Neural progenitor cell (in vitro differentiated cells): ENCODE measurements at regions not wholly inside any gene's neighbourhood (a gene's known extent, or its start where the extent isn't known, plus 50 kb on each side); places are given as distances from the start of the nearest gene placed in this dataset.
A peak's percentile ranks its signal among the peaks of the same experiment; 100 is the strongest.
"Not testable (repeated sequence)": the region's sequence is repeated elsewhere in the genome, so short reads cannot be mapped to it uniquely, and the experiment has no call there.

Experiments used
- DNase-seq: peaks from one replicate; pipeline ENCODE4 v3.0.0-alpha.2; 2016; ENCODE audit warnings: low spot score
- H2AFZ ChIP-seq: fragments of 200-600 bp; sonication (generic); replicated peaks from 2 replicates; pipeline ENCODE4 v1.6.1; 2016; ENCODE audit warnings: antibody characterized with exemption
- H3F3A ChIP-seq: fragments of 200-600 bp; sonication (generic); 2 replicates; pipeline ENCODE4 v1.6.1; 2016; ENCODE audit warnings: antibody characterized with exemption, low read depth
- H3K27ac ChIP-seq: fragments of 200-600 bp; sonication (generic); 2 replicates; pipeline ENCODE4 v1.5.1; 2016; ENCODE audit warnings: mild to moderate bottlenecking
- H3K27me3 ChIP-seq: fragments of 200-600 bp; sonication (generic); 2 replicates; pipeline ENCODE4 v1.6.1; 2016; ENCODE audit warnings: mild to moderate bottlenecking, moderate library complexity
- H3K36me3 ChIP-seq: fragments of 200-600 bp; sonication (generic); 2 replicates; pipeline ENCODE4 v1.5.1; 2016
- H3K4me1 ChIP-seq: fragments of 200-600 bp; sonication (generic); 2 replicates; pipeline ENCODE4 v1.6.1; 2016; ENCODE audit warnings: mixed run types
- H3K4me2 ChIP-seq: fragments of 200-600 bp; sonication (generic); 2 replicates; pipeline ENCODE4 v1.6.1; 2016
- H3K4me3 ChIP-seq: fragments of 200-600 bp; sonication (generic); 2 replicates; pipeline ENCODE4 v1.5.1; 2016
- H3K79me2 ChIP-seq: fragments of 200-600 bp; sonication (generic); 2 replicates; pipeline ENCODE4 v1.6.1; 2016; ENCODE audit warnings: low read depth
- H3K9ac ChIP-seq: fragments of 200-600 bp; sonication (generic); 2 replicates; pipeline ENCODE4 v1.6.1; 2016
- H3K9me3 ChIP-seq: fragments of 200-600 bp; sonication (generic); 2 replicates; pipeline ENCODE4 v1.5.1; 2016; ENCODE audit warnings: low read depth
- H4K20me1 ChIP-seq: fragments of 200-600 bp; sonication (generic); 2 replicates; pipeline ENCODE4 v1.6.1; 2016; ENCODE audit warnings: low read depth
- H3K27ac Mint-ChIP-seq: 3 replicates; pipeline ENCODE4 v1.8.0; 2021; ENCODE audit warnings: mixed read lengths
- H3K27me3 Mint-ChIP-seq: 2 replicates; pipeline ENCODE4 v1.8.0; 2022; ENCODE audit warnings: low read depth, mild to moderate bottlenecking, inconsistent platforms, moderate library complexity, mixed read lengths; ENCODE audit not compliant: insufficient read depth
- H3K36me3 Mint-ChIP-seq: 3 replicates; pipeline ENCODE4 v1.8.0; 2021; ENCODE audit warnings: mixed read lengths
- H3K4me1 Mint-ChIP-seq: 3 replicates; pipeline ENCODE4 v1.8.0; 2021; ENCODE audit warnings: mixed read lengths
- H3K4me3 Mint-ChIP-seq: 3 replicates; pipeline ENCODE4 v1.8.0; 2021; ENCODE audit warnings: mild to moderate bottlenecking, moderate library complexity, mixed read lengths
- H3K9me3 Mint-ChIP-seq: 3 replicates; pipeline ENCODE4 v1.8.0; 2020; ENCODE audit warnings: mixed read lengths

GRCh38 chr9:67708109-67708508 is 150.6 kb upstream of the ANKRD20A1 start:
- not testable (repeated sequence) for H3K27ac Mint-ChIP-seq

GRCh38 chr9:67711429-67711828 is 147.3 kb upstream of the ANKRD20A1 start:
- not testable (repeated sequence) for H3K36me3 Mint-ChIP-seq, H3K9me3 ChIP-seq, H4K20me1 ChIP-seq, H3K79me2 ChIP-seq, H3K36me3 ChIP-seq, H3K9me3 Mint-ChIP-seq, DNase-seq, H3K4me1 ChIP-seq, H2AFZ ChIP-seq, H3F3A ChIP-seq, H3K9ac ChIP-seq, H3K4me3 ChIP-seq, H3K4me3 Mint-ChIP-seq, H3K27ac ChIP-seq, H3K27me3 Mint-ChIP-seq, H3K4me2 ChIP-seq, H3K27ac Mint-ChIP-seq, H3K27me3 ChIP-seq, H3K4me1 Mint-ChIP-seq

More at GRCh38 chr9:67708109-67708508, 150.6 kb upstream of the ANKRD20A1 start:
- H3K27me3 Mint-ChIP-seq, H3K4me2 ChIP-seq, H3F3A ChIP-seq, H3K27ac ChIP-seq, H3K36me3 ChIP-seq, H3K9me3 Mint-ChIP-seq, H2AFZ ChIP-seq, H4K20me1 ChIP-seq, H3K79me2 ChIP-seq, H3K27me3 ChIP-seq, H3K4me1 ChIP-seq, DNase-seq, H3K9ac ChIP-seq, H3K4me3 Mint-ChIP-seq, H3K36me3 Mint-ChIP-seq, H3K4me3 ChIP-seq, H3K4me1 Mint-ChIP-seq, H3K9me3 ChIP-seq: not testable (repeated sequence)

GRCh38 chr9:67711931-67712330 is 146.8 kb upstream of the ANKRD20A1 start:
- H3K4me1 ChIP-seq, H3K79me2 ChIP-seq, H3K27ac Mint-ChIP-seq, H3F3A ChIP-seq, H3K36me3 Mint-ChIP-seq, H3K9me3 ChIP-seq, H3K4me2 ChIP-seq, H3K4me3 Mint-ChIP-seq, H3K27ac ChIP-seq, H4K20me1 ChIP-seq, H3K9ac ChIP-seq, H3K27me3 ChIP-seq, H3K36me3 ChIP-seq, H3K4me3 ChIP-seq, H2AFZ ChIP-seq, H3K27me3 Mint-ChIP-seq, H3K4me1 Mint-ChIP-seq, H3K9me3 Mint-ChIP-seq: not testable (repeated sequence)
- peak; percentile 0 for DNase-seq

- H3K27me3 ChIP-seq, H3K27ac ChIP-seq, H3K9me3 Mint-ChIP-seq, H4K20me1 ChIP-seq, H3K4me3 Mint-ChIP-seq, H3K9ac ChIP-seq, H3K4me1 ChIP-seq, H3K79me2 ChIP-seq, H3K4me3 ChIP-seq, H3K36me3 ChIP-seq, H3K4me2 ChIP-seq, H3K27ac Mint-ChIP-seq, H3K36me3 Mint-ChIP-seq, H3F3A ChIP-seq, H2AFZ ChIP-seq, H3K9me3 ChIP-seq, H3K4me1 Mint-ChIP-seq, DNase-seq, H3K27me3 Mint-ChIP-seq: not testable (repeated sequence)
Observed at GRCh38 chr9:67712956-67713355, 145.8 kb upstream of the ANKRD20A1 start.

- not testable (repeated sequence) for H3K36me3 Mint-ChIP-seq, H3K36me3 ChIP-seq, H3K4me3 Mint-ChIP-seq, H3K4me1 ChIP-seq, H3F3A ChIP-seq, H3K27ac ChIP-seq, H2AFZ ChIP-seq, H3K4me2 ChIP-seq, H3K4me3 ChIP-seq, H3K79me2 ChIP-seq, H3K9ac ChIP-seq, H4K20me1 ChIP-seq, DNase-seq, H3K9me3 ChIP-seq, H3K4me1 Mint-ChIP-seq, H3K27ac Mint-ChIP-seq, H3K27me3 ChIP-seq, H3K27me3 Mint-ChIP-seq, H3K9me3 Mint-ChIP-seq
Observed at GRCh38 chr9:67717830-67718388, 140.8 kb upstream of the ANKRD20A1 start.

- H4K20me1 ChIP-seq, H3K9me3 ChIP-seq, H3K4me3 Mint-ChIP-seq, H3K27ac ChIP-seq, H3F3A ChIP-seq, H3K9me3 Mint-ChIP-seq, H2AFZ ChIP-seq, H3K36me3 Mint-ChIP-seq, H3K27ac Mint-ChIP-seq, H3K4me2 ChIP-seq, H3K27me3 ChIP-seq, H3K79me2 ChIP-seq, H3K4me1 Mint-ChIP-seq, H3K4me3 ChIP-seq, H3K4me1 ChIP-seq, H3K9ac ChIP-seq, H3K27me3 Mint-ChIP-seq, H3K36me3 ChIP-seq: not testable (repeated sequence)
- peak; percentile 0 for DNase-seq
Observed at GRCh38 chr9:67720491-67720890, 138.2 kb upstream of the ANKRD20A1 start.

GRCh38 chr9:67722460-67723090 is 136.2 kb upstream of the ANKRD20A1 start:
- H3K27me3 ChIP-seq, H3F3A ChIP-seq, H3K9me3 ChIP-seq, DNase-seq, H3K4me3 ChIP-seq, H3K4me2 ChIP-seq, H3K9ac ChIP-seq, H3K79me2 ChIP-seq, H3K27ac ChIP-seq, H3K27ac Mint-ChIP-seq, H3K9me3 Mint-ChIP-seq, H3K36me3 Mint-ChIP-seq, H3K4me1 Mint-ChIP-seq, H4K20me1 ChIP-seq, H2AFZ ChIP-seq, H3K27me3 Mint-ChIP-seq, H3K36me3 ChIP-seq, H3K4me1 ChIP-seq, H3K4me3 Mint-ChIP-seq: not testable (repeated sequence)

GRCh38 chr9:67723185-67723584 is 135.5 kb upstream of the ANKRD20A1 start:
- peak overlapping the region; percentile 91 for H3K4me3 Mint-ChIP-seq
- DNase-seq = not testable (repeated sequence)

More at GRCh38 chr9:67723185-67723584, 135.5 kb upstream of the ANKRD20A1 start:
- H3K27me3 ChIP-seq, H2AFZ ChIP-seq, H3K36me3 ChIP-seq, H3K4me1 ChIP-seq, H3K9me3 ChIP-seq, H3K9me3 Mint-ChIP-seq, H3K36me3 Mint-ChIP-seq, H3K9ac ChIP-seq, H3K27me3 Mint-ChIP-seq, H3K4me1 Mint-ChIP-seq, H4K20me1 ChIP-seq, H3K27ac Mint-ChIP-seq, H3F3A ChIP-seq, H3K27ac ChIP-seq, H3K79me2 ChIP-seq: not testable (repeated sequence)
- H3K4me3 ChIP-seq = peak overlapping the region; percentile 38
- H3K4me2 ChIP-seq = peak overlapping the region; percentile 68
